H9 (cell line): ENCODE measurements at regions not wholly inside any gene's neighbourhood (a gene's known extent, or its start where the extent isn't known, plus 50 kb on each side); places are given as distances from the start of the nearest gene placed in this dataset.

Source experiments
- DNase-seq: peaks from one replicate; pipeline ENCODE4 v3.0.0-alpha.2; 2017
- H2AFZ ChIP-seq: one replicate; pipeline ENCODE4 v1.6.1; 2013; ENCODE audit warnings: mild to moderate bottlenecking, low read length, control low read depth, moderate library complexity
- H2AK5ac ChIP-seq: 2 replicates; pipeline ENCODE4 v1.6.1; 2013; ENCODE audit warnings: low read length, control low read depth, mixed read lengths; ENCODE audit not compliant: insufficient read length
- H2BK120ac ChIP-seq: one replicate; pipeline ENCODE4 v1.6.1; 2013; ENCODE audit warnings: low read depth, mild to moderate bottlenecking, low read length, control low read depth, inconsistent platforms; ENCODE audit not compliant: poor library complexity, severe bottlenecking
- H2BK12ac ChIP-seq: 2 replicates; pipeline ENCODE4 v1.6.1; 2013; ENCODE audit warnings: low read length, control low read depth, mixed read lengths, low read depth; ENCODE audit not compliant: insufficient read length
- H2BK15ac ChIP-seq: 2 replicates; pipeline ENCODE4 v1.6.1; 2013; ENCODE audit warnings: low read depth, low read length, control low read depth
- H2BK20ac ChIP-seq: one replicate; pipeline ENCODE4 v1.6.1; 2013; ENCODE audit warnings: low read depth, mild to moderate bottlenecking, low read length, control low read depth, inconsistent platforms; ENCODE audit not compliant: poor library complexity, severe bottlenecking
- H2BK5ac ChIP-seq: 2 replicates; pipeline ENCODE4 v1.6.1; 2013; ENCODE audit warnings: low read length, control low read depth, mixed read lengths; ENCODE audit not compliant: insufficient read length
- H3K14ac ChIP-seq: 2 replicates; pipeline ENCODE4 v1.6.1; 2013; ENCODE audit warnings: low read length, control low read depth; ENCODE audit not compliant: insufficient read depth
- H3K18ac ChIP-seq: 2 replicates; pipeline ENCODE4 v1.6.1; 2013; ENCODE audit warnings: low read depth, mild to moderate bottlenecking, mixed read lengths, low read length, control low read depth; ENCODE audit not compliant: insufficient read length
- H3K23ac ChIP-seq: 2 replicates; pipeline ENCODE4 v1.6.1; 2013; ENCODE audit warnings: low read length, control low read depth, mixed read lengths, low read depth; ENCODE audit not compliant: insufficient read length
- H3K23me2 ChIP-seq: 2 replicates; pipeline ENCODE4 v1.6.1; 2013; ENCODE audit warnings: low read depth, mild to moderate bottlenecking, mixed read lengths, low read length, control low read depth; ENCODE audit not compliant: insufficient read length, poor library complexity, severe bottlenecking
- H3K27ac ChIP-seq: 2 replicates; pipeline ENCODE4 v1.5.1; 2013; ENCODE audit warnings: low read length, control low read depth, mixed read lengths, low read depth; ENCODE audit not compliant: insufficient read length
- H3K27me3 ChIP-seq: 2 replicates; pipeline ENCODE4 v1.6.1; 2013; ENCODE audit warnings: low read length, control low read depth, inconsistent platforms; ENCODE audit not compliant: insufficient read depth
- H3K4ac ChIP-seq: 2 replicates; pipeline ENCODE4 v1.6.1; 2013; ENCODE audit warnings: low read depth, mild to moderate bottlenecking, control low read depth, inconsistent platforms, low read length, moderate library complexity
- H3K4me1 ChIP-seq: 2 replicates; pipeline ENCODE4 v1.6.1; 2013; ENCODE audit warnings: low read length, control low read depth, inconsistent platforms; ENCODE audit not compliant: insufficient read depth
- H3K4me2 ChIP-seq: 2 replicates; pipeline ENCODE4 v1.6.1; 2013; ENCODE audit warnings: low read length, control low read depth, mixed read lengths; ENCODE audit not compliant: insufficient read length, insufficient read depth
- H3K56ac ChIP-seq: 2 replicates; pipeline ENCODE4 v1.6.1; 2013; ENCODE audit warnings: low read depth, mild to moderate bottlenecking, mixed read lengths, low read length, control low read depth; ENCODE audit not compliant: insufficient read length
- H3K79me1 ChIP-seq: 2 replicates; pipeline ENCODE4 v1.6.1; 2013; ENCODE audit warnings: low read depth, mild to moderate bottlenecking, moderate library complexity, low read length, control low read depth, inconsistent platforms; ENCODE audit not compliant: insufficient read depth, poor library complexity, severe bottlenecking
- H3K79me2 ChIP-seq: 2 replicates; pipeline ENCODE4 v1.6.1; 2013; ENCODE audit warnings: low read length, control low read depth, inconsistent platforms; ENCODE audit not compliant: insufficient read depth
- H3K9ac ChIP-seq: 2 replicates; pipeline ENCODE4 v1.6.1; 2013; ENCODE audit warnings: low read length, control low read depth, mixed read lengths; ENCODE audit not compliant: insufficient read length; ENCODE audit errors: extremely low read depth
- H3K9me3 ChIP-seq: one replicate; pipeline ENCODE4 v1.6.1; 2013; ENCODE audit warnings: low read depth, low read length, inconsistent platforms; ENCODE audit not compliant: control insufficient read depth
- H3T11ph ChIP-seq: one replicate; pipeline ENCODE4 v1.6.1; 2013; ENCODE audit warnings: mild to moderate bottlenecking, low read length, control low read depth, inconsistent platforms
- H4K20me1 ChIP-seq: one replicate; pipeline ENCODE4 v1.6.1; 2013; ENCODE audit not compliant: control insufficient read depth, insufficient read length, insufficient read depth
- H4K5ac ChIP-seq: 2 replicates; pipeline ENCODE4 v1.6.1; 2013; ENCODE audit warnings: low read depth, mild to moderate bottlenecking, mixed read lengths, low read length, control low read depth; ENCODE audit not compliant: insufficient read length
- H4K8ac ChIP-seq: replicated peaks from 2 replicates; pipeline ENCODE4 v1.6.1; 2013; ENCODE audit warnings: low read length, control low read depth, mixed read lengths, low read depth; ENCODE audit not compliant: insufficient read length
- H4K91ac ChIP-seq: 2 replicates; pipeline ENCODE4 v1.6.1; 2013; ENCODE audit warnings: low read depth, mild to moderate bottlenecking, moderate library complexity, mixed read lengths, low read length, control low read depth; ENCODE audit not compliant: insufficient read length
- H3K27ac Mint-ChIP-seq, 3 experiments: 2 replicates in 2 of 3; 3 replicates in 1 of 3; pipeline ENCODE4 v1.8.0; 2020 to 2021; ENCODE audit warnings: mixed read lengths in 3 of 3, mild to moderate bottlenecking in 1 of 3, moderate library complexity in 1 of 3
- H3K27me3 Mint-ChIP-seq: 2 replicates; pipeline ENCODE4 v1.8.0; 2021; ENCODE audit warnings: low read depth, mild to moderate bottlenecking, moderate library complexity, mixed read lengths
- H3K36me3 Mint-ChIP-seq, 3 experiments: 2 replicates in 2 of 3; 3 replicates in 1 of 3; pipeline ENCODE4 v1.8.0; 2020 to 2021; ENCODE audit warnings: low read depth in 3 of 3, mixed read lengths in 3 of 3; ENCODE audit not compliant: insufficient read depth in 1 of 3
- H3K4me1 Mint-ChIP-seq, 2 experiments: 2 replicates each; pipeline ENCODE4 v1.8.0; 2020; ENCODE audit warnings: mixed read lengths in 2 of 2
- H3K4me3 Mint-ChIP-seq, 2 experiments: 2 replicates in 1 of 2; 3 replicates in 1 of 2; pipeline ENCODE4 v1.8.0; 2020 to 2021; ENCODE audit warnings: mild to moderate bottlenecking in 2 of 2, mixed read lengths in 2 of 2, moderate library complexity in 1 of 2
- H3K9me3 Mint-ChIP-seq, 2 experiments: 2 replicates in 1 of 2; 3 replicates in 1 of 2; pipeline ENCODE4 v1.8.0; 2020; ENCODE audit warnings: mild to moderate bottlenecking in 2 of 2, mixed read lengths in 2 of 2, moderate library complexity in 1 of 2
- WGBS: extraction: QIAGEN DNeasy Blood & Tissue Kit; methylation state at CpG from one replicate; pipeline ENCODE4 v1.1.7; 2013; ENCODE audit warnings: missing lambda C conversion rate, low lambda C conversion rate, mixed read lengths; ENCODE audit not compliant: insufficient read length; ENCODE audit errors: extremely low coverage; 5-methylcytosine and 5-hydroxymethylcytosine counted together
- TF ChIP-seq, protein P1 (sequence below): fragments of 200-600 bp; sonication (generic); conservative IDR thresholded peaks from 3 replicates; pipeline ENCODE4 v1.8.0; 2021; ENCODE audit warnings: antibody characterized with exemption, mild to moderate bottlenecking

DNA sequence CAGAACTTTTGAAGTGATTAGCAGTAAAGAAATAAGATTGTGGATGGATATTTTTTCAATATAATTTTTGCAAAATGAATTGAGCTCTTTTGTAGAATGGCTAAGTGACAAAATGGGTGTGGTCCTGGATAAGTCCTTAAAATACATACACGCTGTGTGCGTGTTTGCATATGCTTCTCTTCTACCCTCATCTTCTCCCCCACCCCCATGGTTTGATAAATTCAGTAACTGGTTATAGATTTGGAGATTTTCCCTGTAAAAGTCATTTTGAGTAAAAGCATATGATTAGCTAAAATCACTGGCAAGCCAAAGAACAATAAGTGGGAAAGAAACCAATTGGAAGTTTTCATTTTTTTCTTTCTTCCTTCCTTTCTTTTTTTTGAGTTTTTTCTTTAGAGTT is 453.9 kb upstream of the MDFIC2 start:
- no peak overlapping the region for H3K23ac ChIP-seq
- H3K27me3 ChIP-seq, result no peaks in the 10 kb centered on the region
- H3K27ac Mint-ChIP-seq, result no peak overlapping the region; a peak in 1 of 7 replicates
- no peaks in the 10 kb centered on the region for H4K20me1 ChIP-seq
- H3K18ac ChIP-seq, result no peak overlapping the region
- no peaks in the 10 kb centered on the region for H3K79me1 ChIP-seq
- no peak overlapping the region for H3K4me2 ChIP-seq
- no peak overlapping the region for H3T11ph ChIP-seq
- no peak overlapping the region for H3K4me3 Mint-ChIP-seq
- no peak overlapping the region for H2BK15ac ChIP-seq
- H4K91ac ChIP-seq, result no peak overlapping the region
- no peaks in the 10 kb centered on the region; the same call in 1 of the 2 replicates for H3K4me1 ChIP-seq
- no peak overlapping the region for H4K8ac ChIP-seq
- no peak overlapping the region for H4K5ac ChIP-seq
- no peaks in the 10 kb centered on the region for H3K9me3 ChIP-seq
- no peaks in the 10 kb centered on the region for H3K36me3 Mint-ChIP-seq
- no CpG with 5 or more reads among the region's 2 CpGs for WGBS
- no peaks in the 10 kb centered on the region for H3K23me2 ChIP-seq
- no peaks in the 10 kb centered on the region for H3K9me3 Mint-ChIP-seq
- no peak overlapping the region for H3K9ac ChIP-seq
- no peak overlapping the region for H3K56ac ChIP-seq
- TF ChIP-seq, protein P1, sequence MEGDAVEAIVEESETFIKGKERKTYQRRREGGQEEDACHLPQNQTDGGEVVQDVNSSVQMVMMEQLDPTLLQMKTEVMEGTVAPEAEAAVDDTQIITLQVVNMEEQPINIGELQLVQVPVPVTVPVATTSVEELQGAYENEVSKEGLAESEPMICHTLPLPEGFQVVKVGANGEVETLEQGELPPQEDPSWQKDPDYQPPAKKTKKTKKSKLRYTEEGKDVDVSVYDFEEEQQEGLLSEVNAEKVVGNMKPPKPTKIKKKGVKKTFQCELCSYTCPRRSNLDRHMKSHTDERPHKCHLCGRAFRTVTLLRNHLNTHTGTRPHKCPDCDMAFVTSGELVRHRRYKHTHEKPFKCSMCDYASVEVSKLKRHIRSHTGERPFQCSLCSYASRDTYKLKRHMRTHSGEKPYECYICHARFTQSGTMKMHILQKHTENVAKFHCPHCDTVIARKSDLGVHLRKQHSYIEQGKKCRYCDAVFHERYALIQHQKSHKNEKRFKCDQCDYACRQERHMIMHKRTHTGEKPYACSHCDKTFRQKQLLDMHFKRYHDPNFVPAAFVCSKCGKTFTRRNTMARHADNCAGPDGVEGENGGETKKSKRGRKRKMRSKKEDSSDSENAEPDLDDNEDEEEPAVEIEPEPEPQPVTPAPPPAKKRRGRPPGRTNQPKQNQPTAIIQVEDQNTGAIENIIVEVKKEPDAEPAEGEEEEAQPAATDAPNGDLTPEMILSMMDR, result no peak
- H3K4me1 Mint-ChIP-seq, result peaks cover 15 to 17% of the 10 kb centered on the region in 2 experiments
- no peak overlapping the region for H3K27ac ChIP-seq
- H2AK5ac ChIP-seq, result no peak overlapping the region
- no peak overlapping the region for H3K4ac ChIP-seq
- DNase-seq, result no peak
- no peak overlapping the region for H2BK5ac ChIP-seq
- no peak overlapping the region for H3K14ac ChIP-seq
- H2BK20ac ChIP-seq, result no peak overlapping the region
- no peak overlapping the region for H2AFZ ChIP-seq
- no peaks in the 10 kb centered on the region for H3K27me3 Mint-ChIP-seq
- H2BK120ac ChIP-seq, result no peak overlapping the region
- no peaks in the 10 kb centered on the region for H3K79me2 ChIP-seq
- no peak overlapping the region for H2BK12ac ChIP-seq
